ENCODE measurements at regions not wholly inside any gene's neighbourhood (a gene's known extent, or its start where the extent isn't known, plus 50 kb on each side); places are given as distances from the start of the nearest gene placed in this dataset.

DNA sequence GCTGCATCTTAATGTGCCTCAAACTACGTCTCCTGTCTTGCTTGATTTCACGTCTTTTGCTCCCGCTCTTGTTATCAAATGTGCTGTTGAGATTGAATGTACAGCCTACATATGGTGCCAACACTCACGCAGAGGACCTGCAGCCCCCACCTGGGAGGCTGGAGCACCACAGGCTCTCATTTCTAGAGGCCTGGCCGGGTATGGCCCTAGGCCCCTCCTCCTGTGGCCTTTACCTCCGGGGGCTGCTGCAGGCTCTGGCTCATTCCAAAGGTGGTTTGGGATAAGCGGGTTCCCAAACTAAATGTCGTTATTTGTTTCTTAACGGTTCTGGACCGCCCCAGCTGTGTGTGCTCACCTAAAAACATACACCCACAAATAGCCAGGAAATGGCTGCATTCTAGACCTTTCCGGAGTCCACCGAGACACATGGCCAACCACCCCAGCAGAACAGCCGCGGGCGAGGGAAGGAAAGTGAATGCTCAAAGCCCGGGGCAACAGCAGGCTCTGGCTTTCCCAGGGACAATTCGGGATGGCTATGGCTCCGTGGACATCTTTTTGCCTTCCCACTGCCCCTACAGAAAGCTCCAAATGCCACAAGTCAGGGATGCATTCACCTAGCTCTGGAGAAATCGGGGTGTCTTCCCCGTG lies 105.9 kb downstream of the ENGASE start:
- Histone ChIP-seq H3K4me1 (ENCODE audit: control insufficient read depth, insufficient read depth, low read length) (no peaks in the 10 kb centered on the region), H3K9ac (ENCODE audit: low read depth, low read length) (no peak overlapping the region), H3K9me3 (replicated peaks; ENCODE audit: low read length) (no peaks in the 10 kb centered on the region), H3K4me3 (ENCODE audit: low read length) (no peak overlapping the region), H3K36me3 (ENCODE audit: insufficient read depth, low read length) (no peaks in the 10 kb centered on the region), H3K27me3 (ENCODE audit: control insufficient read depth, insufficient read depth, low read length) (peaks cover 86% of the 10 kb centered on the region), H3K4me2 (ENCODE audit: low read length) (no peak overlapping the region)

- Histone ChIP-seq H3K9ac (ENCODE audit: low read depth, low read length) (no peak overlapping the region), H3K4me3 (ENCODE audit: low read length) (no peak overlapping the region), H3K27me3 (ENCODE audit: control insufficient read depth, insufficient read depth, low read length) (peaks cover 75% of the 10 kb centered on the region), H3K4me2 (ENCODE audit: low read length) (no peak overlapping the region), H3K4me1 (ENCODE audit: control insufficient read depth, insufficient read depth, low read length) (no peaks in the 10 kb centered on the region), H3K36me3 (ENCODE audit: insufficient read depth, low read length) (no peaks in the 10 kb centered on the region), H3K9me3 (replicated peaks; ENCODE audit: low read length) (no peaks in the 10 kb centered on the region)
Measured at GRCh38 chr17:79179334-79179733, 104.7 kb downstream of the ENGASE start.

DNA sequence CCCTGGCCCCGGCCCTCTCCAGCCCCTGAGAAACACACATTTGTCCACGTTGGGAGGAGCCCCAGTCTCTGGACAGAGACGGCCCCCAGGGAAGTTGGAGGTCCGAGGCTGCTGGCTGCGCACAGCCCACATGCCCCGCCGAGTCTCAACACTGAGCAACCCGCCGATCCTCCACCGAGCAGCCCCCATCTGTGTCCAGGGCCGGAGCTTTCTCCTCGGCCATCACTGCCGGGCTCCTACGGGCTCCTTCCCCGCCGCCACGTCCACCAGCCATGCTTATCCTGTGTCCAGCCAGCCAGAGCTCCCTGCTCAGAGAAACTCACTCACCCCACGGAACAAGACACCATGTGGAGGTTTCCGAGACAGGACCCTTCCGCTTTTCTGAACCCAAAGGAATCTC lies 103.3 kb downstream of the ENGASE start:
- peaks cover 70% of the 10 kb centered on the region for H3K27me3 ChIP-seq (ENCODE audit: control insufficient read depth, insufficient read depth, low read length)
- no peaks in the 10 kb centered on the region for H3K4me1 ChIP-seq (ENCODE audit: control insufficient read depth, insufficient read depth, low read length)
- H3K4me3 ChIP-seq (ENCODE audit: low read length) = no peak overlapping the region
- no peak overlapping the region for H3K4me2 ChIP-seq (ENCODE audit: low read length)
- H3K36me3 ChIP-seq (ENCODE audit: insufficient read depth, low read length) = no peaks in the 10 kb centered on the region
- H3K9ac ChIP-seq (ENCODE audit: low read depth, low read length) = no peak overlapping the region
- no peaks in the 10 kb centered on the region for H3K9me3 ChIP-seq (replicated peaks; ENCODE audit: low read length)

DNA sequence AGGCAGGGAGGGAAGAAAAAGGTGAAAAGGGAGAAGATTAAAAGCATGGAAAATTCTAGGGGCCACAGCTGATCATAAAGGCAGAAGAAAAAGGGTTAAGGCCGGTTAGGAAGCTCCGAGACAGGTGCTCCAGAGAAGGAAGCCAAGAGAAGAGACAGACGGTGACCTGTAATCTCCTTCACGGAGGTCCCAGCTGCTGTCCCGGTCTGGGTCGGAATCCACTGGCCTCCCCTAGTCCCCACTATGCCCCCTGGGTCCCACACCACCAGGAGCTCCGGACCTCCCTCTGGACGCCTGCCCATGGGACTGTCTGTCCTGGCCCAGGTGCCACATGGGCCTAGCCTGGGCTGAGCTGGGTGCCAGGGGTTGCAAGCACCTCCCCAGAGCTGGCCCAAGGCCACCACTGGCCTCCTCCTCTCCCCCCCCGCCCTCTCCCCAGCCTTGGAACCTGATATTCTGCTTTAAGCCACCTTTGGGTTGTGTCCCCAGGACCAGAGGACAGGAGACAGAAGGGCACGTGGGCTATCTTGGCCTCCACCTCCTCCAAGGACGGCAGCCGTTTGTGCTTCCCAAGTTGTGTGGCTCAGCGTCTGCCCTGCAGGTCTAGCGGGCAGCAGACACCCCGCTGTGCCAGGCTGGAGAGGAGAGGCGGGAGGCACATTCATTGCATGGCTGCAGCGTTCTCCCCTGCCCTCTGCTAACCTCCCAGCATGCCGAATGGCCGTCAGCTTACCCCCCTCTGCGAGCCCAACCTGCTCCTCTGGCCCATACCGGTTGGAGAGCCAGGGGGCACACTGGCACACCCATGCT lies 102.4 kb downstream of the ENGASE start:
- no peaks in the 10 kb centered on the region for H3K9me3 ChIP-seq (replicated peaks; ENCODE audit: low read length)
- H3K4me1 ChIP-seq (ENCODE audit: control insufficient read depth, insufficient read depth, low read length) = no peaks in the 10 kb centered on the region
- H3K27me3 ChIP-seq (ENCODE audit: control insufficient read depth, insufficient read depth, low read length) = peaks cover 67% of the 10 kb centered on the region
- H3K4me3 ChIP-seq (ENCODE audit: low read length) = no peak overlapping the region
- no peak overlapping the region for H3K4me2 ChIP-seq (ENCODE audit: low read length)
- no peak overlapping the region for H3K9ac ChIP-seq (ENCODE audit: low read depth, low read length)
- H3K36me3 ChIP-seq (ENCODE audit: insufficient read depth, low read length) = no peaks in the 10 kb centered on the region

GRCh38 chr17:79174905-79175856 lies 100.6 kb downstream of the ENGASE start:
- no peaks in the 10 kb centered on the region for H3K36me3 ChIP-seq (ENCODE audit: insufficient read depth, low read length)
- H3K9me3 ChIP-seq (replicated peaks; ENCODE audit: low read length) = no peaks in the 10 kb centered on the region
- H3K4me1 ChIP-seq (ENCODE audit: control insufficient read depth, insufficient read depth, low read length) = no peaks in the 10 kb centered on the region
- no peak overlapping the region for H3K4me3 ChIP-seq (ENCODE audit: low read length)
- no peak overlapping the region for H3K9ac ChIP-seq (ENCODE audit: low read depth, low read length)
- H3K4me2 ChIP-seq (ENCODE audit: low read length) = no peak overlapping the region
- peaks cover 60% of the 10 kb centered on the region for H3K27me3 ChIP-seq (ENCODE audit: control insufficient read depth, insufficient read depth, low read length)

GRCh38 chr17:79174193-79174765 lies 99.7 kb downstream of the ENGASE start:
- no peak overlapping the region for H3K4me3 ChIP-seq (ENCODE audit: low read length)
- no peak overlapping the region for H3K9ac ChIP-seq (ENCODE audit: low read depth, low read length)
- H3K4me2 ChIP-seq (ENCODE audit: low read length) = no peak overlapping the region
- peaks cover 62% of the 10 kb centered on the region for H3K27me3 ChIP-seq (ENCODE audit: control insufficient read depth, insufficient read depth, low read length)
- H3K4me1 ChIP-seq (ENCODE audit: control insufficient read depth, insufficient read depth, low read length) = no peaks in the 10 kb centered on the region
- H3K36me3 ChIP-seq (ENCODE audit: insufficient read depth, low read length) = no peaks in the 10 kb centered on the region
- no peaks in the 10 kb centered on the region for H3K9me3 ChIP-seq (replicated peaks; ENCODE audit: low read length)

DNA sequence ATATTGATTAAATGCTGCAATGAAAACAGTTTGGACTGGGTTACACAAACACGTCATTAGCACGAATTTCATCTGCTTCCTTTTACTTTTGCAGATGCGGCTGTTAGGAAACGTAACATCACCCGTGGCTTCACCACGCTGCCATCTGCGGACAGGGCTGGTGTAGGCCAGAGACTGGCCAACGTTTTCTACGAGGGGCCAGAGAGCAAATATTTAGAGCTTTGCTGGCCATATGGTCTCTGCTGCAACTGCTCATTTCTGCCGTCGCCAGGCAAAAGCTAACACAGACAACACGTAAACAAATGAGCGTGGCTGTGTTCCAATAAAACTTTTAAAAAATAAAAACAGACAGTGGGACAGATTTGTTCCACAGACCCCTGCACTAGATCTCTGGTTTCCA lies 96.6 kb downstream of the ENGASE start:
- H3K9me3 ChIP-seq (replicated peaks; ENCODE audit: low read length) = no peaks in the 10 kb centered on the region
- H3K36me3 ChIP-seq (ENCODE audit: insufficient read depth, low read length) = no peaks in the 10 kb centered on the region
- no peak overlapping the region for H3K4me3 ChIP-seq (ENCODE audit: low read length)
- H3K4me1 ChIP-seq (ENCODE audit: control insufficient read depth, insufficient read depth, low read length) = no peaks in the 10 kb centered on the region
- H3K9ac ChIP-seq (ENCODE audit: low read depth, low read length) = no peak overlapping the region
- H3K27me3 ChIP-seq (ENCODE audit: control insufficient read depth, insufficient read depth, low read length) = peaks cover 55% of the 10 kb centered on the region
- H3K4me2 ChIP-seq (ENCODE audit: low read length) = no peak overlapping the region

DNA sequence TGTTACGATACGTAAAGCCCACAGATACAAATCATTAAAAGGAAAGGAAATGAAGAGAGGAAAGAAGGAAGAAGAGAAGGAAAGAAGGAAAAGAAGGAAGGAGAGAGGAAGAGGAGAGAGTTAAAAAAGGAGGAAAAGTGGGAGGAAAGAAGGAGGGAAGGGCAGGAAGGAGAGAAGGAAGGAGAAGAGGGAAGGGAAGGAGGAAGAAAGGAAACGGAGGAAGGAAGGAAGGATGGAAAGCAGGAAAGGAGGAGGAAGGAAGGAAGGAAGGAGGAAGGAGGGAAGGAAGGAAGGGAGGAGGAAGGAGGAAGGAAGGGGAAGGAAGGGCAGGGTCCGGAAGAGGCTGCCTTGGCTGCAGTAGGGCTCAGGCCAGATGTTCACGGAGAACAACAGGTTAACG lies 95.2 kb downstream of the ENGASE start:
- Histone ChIP-seq H3K27me3 (ENCODE audit: control insufficient read depth, insufficient read depth, low read length) (peaks cover 61% of the 10 kb centered on the region), H3K9ac (ENCODE audit: low read depth, low read length) (no peak overlapping the region)

DNA sequence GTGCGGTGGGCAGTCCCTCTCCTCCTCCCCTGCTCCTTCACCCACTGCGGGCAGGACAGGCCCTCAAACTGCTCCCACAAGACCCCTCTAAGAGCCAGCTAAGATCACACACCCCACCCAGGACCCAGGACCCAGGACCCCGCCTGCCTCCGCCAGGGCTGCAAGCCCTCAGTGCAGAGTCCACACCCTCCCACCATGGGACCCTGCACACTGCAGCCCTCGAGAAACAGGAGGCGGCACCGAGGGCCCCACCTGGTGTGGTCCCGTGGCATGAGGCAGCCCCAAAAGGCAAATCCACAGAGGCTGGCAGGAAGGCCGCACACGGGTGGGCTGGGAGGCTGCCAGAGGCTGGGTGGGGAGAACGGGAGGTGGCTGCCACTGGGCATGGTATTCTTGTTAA lies 94.7 kb downstream of the ENGASE start:
- no peak overlapping the region for H3K4me3 ChIP-seq (ENCODE audit: low read length)
- H3K9me3 ChIP-seq (replicated peaks; ENCODE audit: low read length) = no peaks in the 10 kb centered on the region
- no peak overlapping the region for H3K4me2 ChIP-seq (ENCODE audit: low read length)
- no peak overlapping the region for H3K9ac ChIP-seq (ENCODE audit: low read depth, low read length)
- H3K36me3 ChIP-seq (ENCODE audit: insufficient read depth, low read length) = no peaks in the 10 kb centered on the region
- no peaks in the 10 kb centered on the region for H3K4me1 ChIP-seq (ENCODE audit: control insufficient read depth, insufficient read depth, low read length)
- peaks cover 64% of the 10 kb centered on the region for H3K27me3 ChIP-seq (ENCODE audit: control insufficient read depth, insufficient read depth, low read length)

More for the DNA sequence above, 95.2 kb downstream of the ENGASE start:
- Histone ChIP-seq H3K36me3 (ENCODE audit: insufficient read depth, low read length) (no peaks in the 10 kb centered on the region), H3K4me1 (ENCODE audit: control insufficient read depth, insufficient read depth, low read length) (no peaks in the 10 kb centered on the region), H3K4me2 (ENCODE audit: low read length) (no peak overlapping the region), H3K4me3 (ENCODE audit: low read length) (no peak overlapping the region), H3K9me3 (replicated peaks; ENCODE audit: low read length) (no peaks in the 10 kb centered on the region)

- Histone ChIP-seq H3K4me3 (ENCODE audit: low read length) (no peak overlapping the region), H3K27me3 (ENCODE audit: control insufficient read depth, insufficient read depth, low read length) (peaks cover 60% of the 10 kb centered on the region), H3K9me3 (replicated peaks; ENCODE audit: low read length) (no peaks in the 10 kb centered on the region), H3K36me3 (ENCODE audit: insufficient read depth, low read length) (no peaks in the 10 kb centered on the region), H3K4me2 (ENCODE audit: low read length) (no peak overlapping the region), H3K4me1 (ENCODE audit: control insufficient read depth, insufficient read depth, low read length) (no peaks in the 10 kb centered on the region), H3K9ac (ENCODE audit: low read depth, low read length) (no peak overlapping the region)
Measured at GRCh38 chr17:79168486-79169055, 93.9 kb downstream of the ENGASE start.

DNA sequence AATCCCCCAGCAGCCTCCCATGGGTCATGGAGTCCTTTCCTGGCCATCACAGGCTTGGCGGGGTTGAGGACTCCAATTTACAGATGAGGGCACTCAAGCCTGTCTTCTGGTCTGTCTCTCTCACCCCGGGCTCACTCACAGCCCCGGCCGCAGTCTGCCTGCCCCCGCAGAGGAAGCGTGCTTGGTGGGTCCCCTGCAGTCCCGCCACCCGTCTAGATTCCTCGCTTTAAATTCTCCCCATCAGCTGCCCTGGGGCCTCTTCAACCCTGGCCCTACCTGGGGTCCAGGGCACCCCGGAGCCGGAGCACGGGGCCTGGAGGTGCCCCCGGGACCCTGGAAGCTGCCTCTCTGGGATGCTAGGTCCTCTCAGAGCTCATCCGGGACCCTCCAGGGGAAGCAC lies 92.9 kb downstream of the ENGASE start:
- H3K36me3 ChIP-seq (ENCODE audit: insufficient read depth, low read length) = no peaks in the 10 kb centered on the region
- no peaks in the 10 kb centered on the region for H3K4me1 ChIP-seq (ENCODE audit: control insufficient read depth, insufficient read depth, low read length)
- H3K27me3 ChIP-seq (ENCODE audit: control insufficient read depth, insufficient read depth, low read length) = peaks cover 64% of the 10 kb centered on the region
- H3K4me3 ChIP-seq (ENCODE audit: low read length) = no peak overlapping the region
- H3K9me3 ChIP-seq (replicated peaks; ENCODE audit: low read length) = no peaks in the 10 kb centered on the region
- H3K4me2 ChIP-seq (ENCODE audit: low read length) = no peak overlapping the region
- H3K9ac ChIP-seq (ENCODE audit: low read depth, low read length) = no peak overlapping the region
